ENCODE measurements at regions not wholly inside any gene's neighbourhood (a gene's known extent, or its start where the extent isn't known, plus 50 kb on each side); places are given as distances from the start of the nearest gene placed in this dataset.

- H3K27ac ChIP-seq = peak overlapping the region; percentile 18
- no peak overlapping the region for H3K4me3 ChIP-seq
- TF ChIP-seq, protein P1, sequence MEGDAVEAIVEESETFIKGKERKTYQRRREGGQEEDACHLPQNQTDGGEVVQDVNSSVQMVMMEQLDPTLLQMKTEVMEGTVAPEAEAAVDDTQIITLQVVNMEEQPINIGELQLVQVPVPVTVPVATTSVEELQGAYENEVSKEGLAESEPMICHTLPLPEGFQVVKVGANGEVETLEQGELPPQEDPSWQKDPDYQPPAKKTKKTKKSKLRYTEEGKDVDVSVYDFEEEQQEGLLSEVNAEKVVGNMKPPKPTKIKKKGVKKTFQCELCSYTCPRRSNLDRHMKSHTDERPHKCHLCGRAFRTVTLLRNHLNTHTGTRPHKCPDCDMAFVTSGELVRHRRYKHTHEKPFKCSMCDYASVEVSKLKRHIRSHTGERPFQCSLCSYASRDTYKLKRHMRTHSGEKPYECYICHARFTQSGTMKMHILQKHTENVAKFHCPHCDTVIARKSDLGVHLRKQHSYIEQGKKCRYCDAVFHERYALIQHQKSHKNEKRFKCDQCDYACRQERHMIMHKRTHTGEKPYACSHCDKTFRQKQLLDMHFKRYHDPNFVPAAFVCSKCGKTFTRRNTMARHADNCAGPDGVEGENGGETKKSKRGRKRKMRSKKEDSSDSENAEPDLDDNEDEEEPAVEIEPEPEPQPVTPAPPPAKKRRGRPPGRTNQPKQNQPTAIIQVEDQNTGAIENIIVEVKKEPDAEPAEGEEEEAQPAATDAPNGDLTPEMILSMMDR (IDR thresholded peaks at IDR 0.05; ENCODE audit: low read depth, low read length) = no peak
- no peaks in the 10 kb centered on the region for H3K9me3 ChIP-seq (ENCODE audit: low read depth)
- H3K36me3 ChIP-seq = no peaks in the 10 kb centered on the region
- peaks cover 15% of the 10 kb centered on the region for H3K4me1 ChIP-seq (ENCODE audit: low read depth)
- no peaks in the 10 kb centered on the region for H3K27me3 ChIP-seq
- peak in 1 of 2 donors; percentile 43 for DNase-seq (ENCODE audit: low read depth in 1 of 2, low spot score in 1 of 2)
Measured at GRCh38 chr2:236857246-236857645, 228.4 kb upstream of the COPS8 start.

- no peak for DNase-seq (ENCODE audit: low read depth in 1 of 2, low spot score in 1 of 2)
- Histone ChIP-seq H3K4me3 (no peak overlapping the region), H3K27ac (peak overlapping the region; percentile 18), H3K4me1 (ENCODE audit: low read depth) (peaks cover 15% of the 10 kb centered on the region), H3K27me3 (no peaks in the 10 kb centered on the region), H3K9me3 (ENCODE audit: low read depth) (no peaks in the 10 kb centered on the region), H3K36me3 (no peaks in the 10 kb centered on the region)
- TF ChIP-seq, protein P1 (IDR thresholded peaks at IDR 0.05; ENCODE audit: low read depth, low read length) = no peak
Measured at GRCh38 chr2:236857781-236858180, 227.9 kb upstream of the COPS8 start.

DNA sequence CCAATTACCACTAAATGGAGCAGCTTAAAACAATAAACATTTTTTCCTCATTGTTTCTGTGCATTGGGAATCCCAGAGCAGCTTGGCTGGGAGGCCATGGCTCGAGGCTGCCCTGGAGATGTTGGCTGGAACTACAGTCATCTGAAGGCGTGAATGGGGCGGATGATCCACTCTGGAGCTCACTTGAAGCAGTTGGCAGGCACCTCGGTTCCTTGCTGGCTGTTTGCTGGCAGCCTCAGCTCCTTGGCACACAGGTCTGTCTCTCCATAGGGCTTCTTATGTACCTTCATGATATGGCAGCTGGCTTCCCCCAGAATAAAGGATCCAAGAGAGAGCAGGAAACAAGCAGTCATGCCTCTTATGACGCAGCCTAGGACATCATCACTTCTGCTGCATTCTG lies 227.0 kb upstream of the COPS8 start:
- no peak overlapping the region for H3K27ac ChIP-seq
- H3K9me3 ChIP-seq (ENCODE audit: low read depth) = no peaks in the 10 kb centered on the region
- DNase-seq (ENCODE audit: low read depth in 1 of 2, low spot score in 1 of 2) = no peak
- H3K4me3 ChIP-seq = no peak overlapping the region
- H3K36me3 ChIP-seq = no peaks in the 10 kb centered on the region
- TF ChIP-seq, protein P1 (IDR thresholded peaks at IDR 0.05; ENCODE audit: low read depth, low read length) = no peak
- peaks cover 10% of the 10 kb centered on the region for H3K4me1 ChIP-seq (ENCODE audit: low read depth)
- no peaks in the 10 kb centered on the region for H3K27me3 ChIP-seq

DNA sequence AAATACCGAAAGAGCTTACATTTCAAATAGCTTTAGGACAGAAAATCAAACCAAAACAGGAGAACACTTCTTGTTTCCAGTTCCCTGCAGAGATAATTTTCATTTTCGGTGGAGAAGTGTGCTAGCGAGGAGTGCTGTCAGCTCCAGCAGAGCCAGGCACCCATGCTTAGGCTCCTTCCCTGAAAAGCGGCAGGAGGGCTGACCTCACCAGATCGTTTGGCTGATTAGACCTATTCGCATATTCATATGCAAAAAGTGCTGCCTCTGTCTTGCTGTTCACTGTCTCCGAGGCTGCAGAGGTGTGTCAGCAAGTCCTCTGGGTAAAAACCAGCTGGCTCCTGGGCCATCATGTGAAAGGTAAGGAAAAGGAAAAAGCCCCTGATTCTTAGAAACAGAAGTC lies 225.8 kb upstream of the COPS8 start:
- Histone ChIP-seq H3K27me3 (no peaks in the 10 kb centered on the region), H3K4me3 (no peak overlapping the region), H3K9me3 (ENCODE audit: low read depth) (no peaks in the 10 kb centered on the region), H3K27ac (no peak overlapping the region), H3K4me1 (ENCODE audit: low read depth) (peaks cover 9% of the 10 kb centered on the region), H3K36me3 (no peaks in the 10 kb centered on the region)
- TF ChIP-seq, protein P1 (IDR thresholded peaks at IDR 0.05; ENCODE audit: low read depth, low read length) = no peak
- no peak for DNase-seq (ENCODE audit: low read depth in 1 of 2, low spot score in 1 of 2)

- H3K27ac ChIP-seq = no peak overlapping the region
- TF ChIP-seq, protein P1 (IDR thresholded peaks at IDR 0.05; ENCODE audit: low read depth, low read length) = no peak
- no peaks in the 10 kb centered on the region for H3K9me3 ChIP-seq (ENCODE audit: low read depth)
- H3K36me3 ChIP-seq = no peaks in the 10 kb centered on the region
- no peak for DNase-seq (ENCODE audit: low read depth in 1 of 2, low spot score in 1 of 2)
- no peaks in the 10 kb centered on the region for H3K27me3 ChIP-seq
- H3K4me1 ChIP-seq (ENCODE audit: low read depth) = peaks cover 9% of the 10 kb centered on the region
- H3K4me3 ChIP-seq = no peak overlapping the region
Measured at GRCh38 chr2:236861196-236861875, 224.4 kb upstream of the COPS8 start.
